HG02571 (cell line): ENCODE measurements at regions not wholly inside any gene's neighbourhood (a gene's known extent, or its start where the extent isn't known, plus 50 kb on each side); places are given as distances from the start of the nearest gene placed in this dataset.
"Not testable (repeated sequence)": the region's sequence is repeated elsewhere in the genome, so short reads cannot be mapped to it uniquely, and the experiment has no call there.

Experiments
- ATAC-seq: cut with Tn5 transposase; IDR thresholded peaks from one replicate; pipeline ENCODE4 v1.9.1; 2021; ENCODE audit warnings: mild to moderate bottlenecking, moderate library complexity; ENCODE audit not compliant: unreplicated experiment

DNA sequence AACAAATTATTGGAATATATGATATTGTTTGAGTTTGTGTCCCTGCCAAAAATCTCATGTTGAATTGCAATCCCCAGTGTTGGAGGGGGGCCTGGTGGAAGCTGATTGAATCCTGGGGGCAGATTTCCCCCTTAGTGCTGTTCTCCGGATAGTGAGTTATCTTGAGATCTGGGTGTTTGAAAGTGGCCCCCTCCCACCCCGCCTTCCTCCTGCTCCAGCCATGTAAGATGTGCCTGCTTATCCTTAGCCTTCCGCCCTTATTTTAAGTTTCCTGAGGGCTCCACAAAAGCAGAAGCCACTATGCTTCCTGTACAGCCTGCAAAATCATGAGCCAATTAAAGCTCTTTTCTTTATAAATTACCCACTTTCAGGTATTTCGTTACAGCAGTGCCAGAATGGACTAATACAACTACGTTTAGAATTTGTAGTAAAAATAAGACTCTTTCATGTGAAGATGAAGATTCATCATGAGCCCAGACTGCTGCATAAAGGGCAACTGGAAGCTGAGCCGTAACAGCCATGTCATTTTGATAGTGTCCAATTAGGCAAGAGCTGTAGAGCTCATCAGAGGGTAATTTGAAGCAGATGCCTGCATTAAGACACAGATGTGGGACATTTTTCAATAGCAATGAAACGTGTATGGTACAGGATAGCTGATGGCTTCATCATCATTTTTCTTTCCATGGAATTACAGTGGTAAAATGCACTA lies 1007.2 kb downstream of the REEP3 start:
- no peak for ATAC-seq

DNA sequence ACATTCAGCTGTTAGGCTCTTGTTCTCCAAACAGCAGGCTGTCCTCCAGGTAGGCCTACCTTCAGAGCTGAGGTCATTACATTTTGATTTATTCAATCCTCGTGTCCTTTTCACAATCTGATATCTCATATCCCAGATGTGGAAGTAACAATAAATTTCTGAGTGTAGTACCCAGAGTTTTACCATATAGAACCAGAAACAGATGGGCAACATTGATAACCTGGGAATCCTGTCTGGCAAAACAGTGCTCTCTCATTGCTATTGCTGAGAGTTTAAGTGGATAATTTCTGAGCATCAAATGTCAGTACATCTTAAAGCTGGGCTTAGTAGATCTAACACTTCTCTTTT lies 1007.8 kb downstream of the REEP3 start:
- no peak for ATAC-seq

DNA sequence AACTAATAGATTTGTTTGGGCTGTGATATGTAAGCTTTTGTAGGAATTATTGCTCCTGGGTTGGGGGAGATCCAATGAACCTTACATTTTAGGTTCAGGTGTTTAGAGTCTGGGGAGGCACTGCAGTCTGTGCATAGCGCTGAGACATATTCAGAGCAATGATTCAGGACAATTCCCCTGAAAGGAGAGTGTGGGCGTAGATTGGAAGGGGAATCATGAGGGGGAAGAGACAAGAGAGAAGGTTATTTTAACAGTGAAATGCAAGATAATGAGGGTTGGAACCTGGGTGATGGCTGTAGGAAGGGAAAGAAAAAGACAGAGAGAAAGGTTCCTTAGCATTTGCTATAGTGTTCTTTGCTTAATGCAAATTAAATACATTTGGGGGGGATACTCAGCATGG lies 1013.4 kb downstream of the REEP3 start:
- ATAC-seq = no peak

DNA sequence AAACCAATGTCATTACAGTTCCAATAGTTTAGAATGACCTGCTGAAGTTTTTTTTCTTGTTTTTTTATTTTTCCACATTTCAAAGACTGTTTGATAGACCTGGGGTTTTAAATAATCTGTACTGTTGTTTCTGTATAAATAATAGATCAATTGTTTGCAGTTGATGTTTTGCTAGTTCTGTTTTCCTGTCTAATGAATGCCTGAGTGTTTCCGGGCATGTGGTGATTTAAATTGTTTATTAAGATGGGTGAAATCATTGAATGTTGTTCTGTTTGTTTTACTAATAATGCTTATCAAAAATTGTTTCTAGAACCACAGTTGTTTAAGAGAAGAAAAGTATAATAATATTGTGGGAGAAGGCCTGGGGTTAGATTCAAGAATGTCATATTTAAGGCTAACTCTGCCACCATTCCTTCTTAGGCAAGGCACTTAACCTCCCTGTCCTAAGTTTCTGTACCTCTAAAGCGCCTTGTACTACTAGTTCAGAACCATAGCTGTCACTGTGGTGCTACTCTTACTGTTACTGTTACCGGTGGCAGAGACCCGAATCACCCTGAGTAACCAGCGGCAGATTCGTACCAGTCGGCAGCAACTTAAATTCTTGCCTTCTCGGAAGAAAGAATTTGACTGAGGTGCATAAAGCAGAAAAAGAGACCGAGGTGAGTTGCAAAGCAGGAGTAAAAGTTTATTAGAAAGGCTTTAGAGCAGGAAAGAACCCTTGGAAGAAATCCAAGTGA lies 1014.1 kb downstream of the REEP3 start:
- ATAC-seq = no peak

GRCh38 chr10:64537112-64537511 lies 1015.9 kb downstream of the REEP3 start:
- no peak for ATAC-seq

DNA sequence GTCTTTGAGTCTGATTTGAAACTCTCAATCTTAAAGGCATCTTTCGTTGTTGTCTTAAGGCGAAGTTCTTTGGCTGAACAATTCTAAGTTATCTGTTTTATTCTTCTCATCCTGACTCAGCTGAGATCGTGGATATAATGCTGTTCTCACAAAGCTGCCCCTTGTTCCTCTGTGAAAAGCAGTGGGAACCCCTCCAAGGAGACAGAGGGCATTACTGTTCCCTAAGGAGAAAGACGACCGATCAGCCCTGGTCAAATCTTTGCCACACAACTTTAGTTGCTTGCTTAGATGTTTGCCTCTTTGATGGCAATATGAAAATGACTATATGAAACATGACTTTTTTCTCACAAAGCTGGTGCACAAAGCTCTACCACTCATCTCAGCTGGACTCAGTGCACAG lies 1016.7 kb downstream of the REEP3 start:
- ATAC-seq = no peak

- ATAC-seq = no peak
Measured at GRCh38 chr10:64546073-64546472, 1024.9 kb downstream of the REEP3 start.

GRCh38 chr10:64547168-64547567 lies 1026.0 kb downstream of the REEP3 start:
- no peak for ATAC-seq

GRCh38 chr10:64555666-64556065 lies 1034.5 kb downstream of the REEP3 start:
- no peak for ATAC-seq

- no peak for ATAC-seq
Measured at GRCh38 chr10:64558094-64558835, 1037.1 kb downstream of the REEP3 start.

GRCh38 chr10:64571056-64571455 lies 1049.9 kb downstream of the REEP3 start:
- ATAC-seq = no peak

GRCh38 chr10:64573623-64574325 lies 1052.6 kb downstream of the REEP3 start:
- ATAC-seq = no peak

GRCh38 chr10:64574371-64574770 lies 1053.2 kb downstream of the REEP3 start:
- no peak for ATAC-seq

GRCh38 chr10:64576497-64576896 lies 1055.3 kb downstream of the REEP3 start:
- no peak for ATAC-seq

- not testable (repeated sequence) for ATAC-seq
Measured at GRCh38 chr10:64578757-64579156, 1057.6 kb downstream of the REEP3 start.

DNA sequence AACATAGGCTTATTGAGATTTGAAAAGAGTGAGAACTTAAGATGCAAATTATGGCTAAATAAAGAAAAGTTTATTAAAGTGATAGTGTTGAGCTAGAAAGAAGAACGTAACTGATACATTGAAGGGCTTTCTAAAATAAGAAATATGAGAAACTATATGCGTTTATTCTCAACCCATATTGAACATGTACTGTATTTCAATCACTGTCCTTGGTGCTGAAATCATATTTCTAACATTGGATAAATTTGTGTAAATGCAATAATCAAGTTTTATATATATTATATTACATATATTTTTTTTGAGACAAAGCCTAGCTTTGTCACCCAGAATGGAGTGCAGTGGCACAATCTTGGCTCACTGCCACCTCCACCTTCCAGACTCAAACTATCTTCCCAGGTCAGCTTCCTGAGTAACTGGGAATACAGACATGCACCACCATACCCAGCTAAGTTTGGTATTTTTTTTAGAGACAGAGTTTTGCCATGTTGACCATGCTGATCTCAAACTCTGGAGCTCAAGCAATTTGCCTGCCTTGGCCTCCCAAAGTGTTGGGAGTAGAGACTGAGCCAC lies 1065.8 kb downstream of the REEP3 start:
- ATAC-seq = no peak

DNA sequence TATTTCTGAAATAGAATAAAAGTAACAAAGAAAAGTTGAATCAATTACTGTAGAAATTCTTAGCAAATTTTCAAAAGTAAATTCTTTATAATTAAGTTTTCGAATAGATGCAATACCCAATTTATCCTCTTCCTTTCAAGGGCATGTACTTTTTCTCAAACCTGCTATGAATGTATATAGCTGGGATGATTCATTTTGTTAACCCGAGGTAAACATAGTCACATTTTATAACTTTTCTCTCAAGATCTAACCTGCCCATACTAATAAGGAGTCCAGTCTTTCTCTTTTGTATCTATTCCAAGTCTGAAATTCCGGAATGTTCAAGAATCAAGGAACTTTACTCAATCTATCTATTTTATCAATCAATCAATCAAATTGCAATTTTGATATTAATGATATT lies 1072.9 kb downstream of the REEP3 start:
- no peak for ATAC-seq

DNA sequence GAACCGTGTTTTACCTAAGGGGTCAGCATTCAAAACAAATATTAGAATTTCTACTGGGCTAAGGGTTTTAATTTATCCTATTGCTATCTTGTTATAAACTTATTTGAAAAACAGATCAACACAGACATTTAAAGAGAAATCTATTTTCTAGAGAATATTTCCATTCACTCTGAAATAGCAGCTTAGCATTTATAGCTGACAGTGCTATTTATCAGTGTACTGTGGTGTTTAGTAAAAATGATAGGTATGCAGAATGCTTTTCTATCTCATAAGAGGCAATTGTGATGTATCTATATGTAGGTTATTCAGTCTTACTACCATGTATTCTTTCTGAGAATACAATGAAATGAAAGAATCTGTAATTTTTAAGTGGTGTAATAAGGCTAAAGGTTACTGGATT lies 1077.4 kb downstream of the REEP3 start:
- no peak for ATAC-seq

DNA sequence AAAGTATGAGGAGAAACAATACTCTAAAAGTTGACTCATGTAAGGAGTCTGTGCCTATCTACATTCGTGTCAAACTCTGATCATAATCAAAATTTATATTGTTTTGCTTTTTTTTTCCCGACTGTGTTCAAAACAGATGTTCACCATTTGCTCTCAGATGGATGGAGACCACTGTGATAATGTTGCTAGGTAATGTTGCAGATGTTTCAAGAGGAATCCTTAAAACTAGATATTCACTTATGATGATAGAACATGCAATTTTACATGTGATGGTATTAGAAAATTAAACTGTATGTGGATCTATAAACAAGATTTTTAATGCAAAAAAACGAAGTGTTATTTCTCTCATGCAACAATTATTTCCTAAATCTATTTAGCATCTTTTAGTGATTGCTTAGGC lies 1080.1 kb downstream of the REEP3 start:
- no peak for ATAC-seq

DNA sequence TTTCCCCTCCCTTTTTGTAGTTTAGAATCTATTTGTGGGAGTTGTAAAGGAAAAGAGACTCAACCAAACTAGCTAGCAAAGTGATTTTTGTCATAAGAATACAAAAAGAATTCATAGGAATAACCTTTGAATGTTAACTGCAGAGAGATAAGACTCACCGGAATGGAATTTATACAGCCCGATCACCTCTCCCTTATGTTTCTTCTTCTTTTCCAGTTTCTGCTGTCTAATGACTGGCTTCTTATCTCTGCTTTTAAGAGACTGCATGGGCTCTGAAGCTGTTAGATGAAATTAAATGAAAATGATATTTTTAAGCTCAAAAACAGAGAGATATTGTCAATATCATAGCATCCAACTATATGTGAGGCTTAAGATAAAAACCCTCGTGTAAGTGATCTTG lies 1095.9 kb downstream of the REEP3 start:
- no peak for ATAC-seq

- ATAC-seq = no peak
Measured at GRCh38 chr10:64619102-64619501, 1097.9 kb downstream of the REEP3 start.
